ENCODE measurements at regions not wholly inside any gene's neighbourhood (a gene's known extent, or its start where the extent isn't known, plus 50 kb on each side); places are given as distances from the start of the nearest gene placed in this dataset.

DNA sequence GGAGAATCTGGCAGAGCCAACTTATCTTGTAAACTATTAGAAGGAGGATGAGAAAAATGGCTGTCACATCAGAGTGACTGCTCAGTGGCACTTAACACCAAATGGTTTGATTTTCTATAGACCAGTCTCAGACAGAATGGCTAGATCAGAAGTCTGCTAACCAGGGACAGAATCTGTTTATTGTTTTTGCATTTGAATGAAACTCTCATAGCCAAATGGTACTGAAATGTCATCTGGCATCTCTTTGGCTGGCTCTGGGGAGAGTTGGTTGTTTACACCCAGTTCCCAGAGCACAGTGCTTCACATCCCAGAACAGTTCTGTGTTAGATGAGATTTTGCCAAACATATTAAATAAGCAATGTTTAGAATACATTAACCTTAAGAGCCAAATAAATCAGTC is 106.6 kb upstream of the HMHB1 start:
- Histone ChIP-seq H4K20me1 (ENCODE audit: insufficient read depth, low read length, poor library complexity, severe bottlenecking) (no peaks in the 10 kb centered on the region), H3K9me3 (ENCODE audit: insufficient read depth, low read depth, low read length) (no peaks in the 10 kb centered on the region), H3K27me3 (ENCODE audit: insufficient read depth, low read length, poor library complexity, severe bottlenecking) (no peaks in the 10 kb centered on the region), H3K4me2 (ENCODE audit: low read depth, low read length, poor library complexity, severe bottlenecking) (no peak overlapping the region), H3K9me2 (replicated peaks; ENCODE audit: low read depth, low read length) (no peaks in the 10 kb centered on the region), H3K9ac (ENCODE audit: low read depth, low read length, poor library complexity, severe bottlenecking) (no peak overlapping the region), H3K4me3 (ENCODE audit: low read length, poor library complexity, severe bottlenecking) (no peak overlapping the region), H3K79me2 (ENCODE audit: insufficient read depth, low read length) (no peaks in the 10 kb centered on the region), H2AFZ (ENCODE audit: low read length) (no peak overlapping the region), H3K4me1 (ENCODE audit: insufficient read depth, low read length, poor library complexity, severe bottlenecking) (no peaks in the 10 kb centered on the region), H3F3A (ENCODE audit: low read depth) (no peaks in the 10 kb centered on the region), H3K36me3 (ENCODE audit: insufficient read depth, low read length) (no peaks in the 10 kb centered on the region)
- TF ChIP-seq CTCF (conservative IDR thresholded peaks at IDR 0.05; ENCODE audit: low read length) (no peak), EZH2phosphoT487 (IDR thresholded peaks at IDR 0.05; ENCODE audit: borderline replicate concordance) (no peak)

DNA sequence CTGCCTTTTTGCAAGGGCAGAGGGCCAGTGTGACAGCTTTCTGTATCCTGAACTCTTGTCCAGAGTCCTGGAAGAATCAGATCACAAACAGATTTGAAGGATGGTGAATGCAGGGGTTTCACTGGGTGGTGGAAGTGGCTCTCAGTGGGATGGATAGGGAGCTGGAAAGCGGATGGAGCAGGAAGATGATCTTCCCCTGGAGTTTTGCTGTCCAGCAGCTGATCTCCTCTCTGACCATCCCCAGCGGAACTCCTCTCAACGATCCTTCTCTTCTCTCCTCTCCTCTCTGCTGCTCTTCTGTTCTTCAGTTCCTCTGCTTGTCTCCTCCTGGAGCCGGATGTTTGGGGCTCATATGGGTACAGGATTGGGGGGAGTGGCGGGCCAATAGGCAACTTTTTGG is 108.3 kb upstream of the HMHB1 start:
- H3K4me3 ChIP-seq (ENCODE audit: low read length, poor library complexity, severe bottlenecking): no peak overlapping the region
- no peaks in the 10 kb centered on the region for H3K79me2 ChIP-seq (ENCODE audit: insufficient read depth, low read length)
- no peaks in the 10 kb centered on the region for H3F3A ChIP-seq (ENCODE audit: low read depth)
- H3K36me3 ChIP-seq (ENCODE audit: insufficient read depth, low read length): no peaks in the 10 kb centered on the region
- H3K9me3 ChIP-seq (ENCODE audit: insufficient read depth, low read depth, low read length): no peaks in the 10 kb centered on the region
- H3K27me3 ChIP-seq (ENCODE audit: insufficient read depth, low read length, poor library complexity, severe bottlenecking): no peaks in the 10 kb centered on the region
- no peaks in the 10 kb centered on the region for H3K9me2 ChIP-seq (replicated peaks; ENCODE audit: low read depth, low read length)
- no peak overlapping the region for H3K9ac ChIP-seq (ENCODE audit: low read depth, low read length, poor library complexity, severe bottlenecking)
- no peaks in the 10 kb centered on the region for H4K20me1 ChIP-seq (ENCODE audit: insufficient read depth, low read length, poor library complexity, severe bottlenecking)
- H3K4me1 ChIP-seq (ENCODE audit: insufficient read depth, low read length, poor library complexity, severe bottlenecking): no peaks in the 10 kb centered on the region
- H3K4me2 ChIP-seq (ENCODE audit: low read depth, low read length, poor library complexity, severe bottlenecking): no peak overlapping the region
- TF ChIP-seq CTCF (conservative IDR thresholded peaks at IDR 0.05; ENCODE audit: low read length): no peak
- TF ChIP-seq EZH2phosphoT487 (IDR thresholded peaks at IDR 0.05; ENCODE audit: borderline replicate concordance): no peak
- no peak overlapping the region for H2AFZ ChIP-seq (ENCODE audit: low read length)

DNA sequence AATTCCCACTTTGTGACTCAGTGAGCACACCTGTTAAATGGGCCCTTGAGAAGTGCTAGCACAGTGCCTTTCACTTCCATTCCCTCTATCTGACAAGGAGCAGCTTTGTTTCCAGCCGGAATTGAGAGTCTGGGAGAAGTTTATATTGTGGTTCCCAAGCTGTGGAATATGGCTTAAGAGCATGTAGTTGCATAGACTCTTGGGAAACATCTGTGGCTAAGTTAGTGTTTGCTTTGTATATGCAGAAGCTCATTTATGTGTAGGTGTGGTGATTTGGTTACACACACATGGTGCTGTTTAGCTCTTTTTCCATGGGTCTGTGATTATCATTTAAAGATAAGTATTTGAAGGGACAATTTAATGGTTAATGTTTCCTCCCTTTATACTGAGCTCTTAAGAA is 110.5 kb upstream of the HMHB1 start:
- H3F3A ChIP-seq (ENCODE audit: low read depth): no peaks in the 10 kb centered on the region
- TF ChIP-seq EZH2phosphoT487 (IDR thresholded peaks at IDR 0.05; ENCODE audit: borderline replicate concordance) (no peak), CTCF (conservative IDR thresholded peaks at IDR 0.05; ENCODE audit: low read length) (no peak)
- no peak overlapping the region for H3K4me3 ChIP-seq (ENCODE audit: low read length, poor library complexity, severe bottlenecking)
- H3K9me2 ChIP-seq (replicated peaks; ENCODE audit: low read depth, low read length): no peaks in the 10 kb centered on the region
- no peaks in the 10 kb centered on the region for H3K9me3 ChIP-seq (ENCODE audit: insufficient read depth, low read depth, low read length)
- H3K36me3 ChIP-seq (ENCODE audit: insufficient read depth, low read length): no peaks in the 10 kb centered on the region
- H3K4me2 ChIP-seq (ENCODE audit: low read depth, low read length, poor library complexity, severe bottlenecking): no peak overlapping the region
- no peak overlapping the region for H2AFZ ChIP-seq (ENCODE audit: low read length)
- no peaks in the 10 kb centered on the region for H3K79me2 ChIP-seq (ENCODE audit: insufficient read depth, low read length)
- no peaks in the 10 kb centered on the region for H3K4me1 ChIP-seq (ENCODE audit: insufficient read depth, low read length, poor library complexity, severe bottlenecking)
- no peaks in the 10 kb centered on the region for H4K20me1 ChIP-seq (ENCODE audit: insufficient read depth, low read length, poor library complexity, severe bottlenecking)
- H3K27me3 ChIP-seq (ENCODE audit: insufficient read depth, low read length, poor library complexity, severe bottlenecking): no peaks in the 10 kb centered on the region
- H3K9ac ChIP-seq (ENCODE audit: low read depth, low read length, poor library complexity, severe bottlenecking): no peak overlapping the region
